Vagina (tissue), 2 donors: ENCODE measurements at regions not wholly inside any gene's neighbourhood (a gene's known extent, or its start where the extent isn't known, plus 50 kb on each side); places are given as distances from the start of the nearest gene placed in this dataset.

Source experiments
- POLR2A ChIP-seq, 2 donors: fragments of 450-650 bp; IDR thresholded peaks; one replicate each; pipeline ENCODE4 v1.6.1; 2017; ENCODE audit warnings: antibody characterized with exemption in 2 of 2, mild to moderate bottlenecking in 2 of 2, moderate library complexity in 2 of 2
- POLR2AphosphoS5 ChIP-seq, 2 donors: sonication (generic); formaldehyde crosslinking; IDR thresholded peaks; one replicate each; pipeline ENCODE4 v1.9.0; 2017; ENCODE audit warnings: antibody characterized with exemption in 2 of 2, mild to moderate bottlenecking in 2 of 2, low read depth in 1 of 2; ENCODE audit not compliant: insufficient read depth in 1 of 2
- TF ChIP-seq, protein P1 (sequence below), 3 experiments: fragments of 450-650 bp in 2 of 3; fragments of 200-600 bp in 1 of 3; sonication (generic) in 1 of 3; IDR thresholded peaks; one replicate each; pipeline ENCODE4 v1.5.1; 2017 to 2019; ENCODE audit warnings: antibody characterized with exemption in 3 of 3, mild to moderate bottlenecking in 2 of 3, moderate library complexity in 2 of 3

- TF ChIP-seq, protein P1, sequence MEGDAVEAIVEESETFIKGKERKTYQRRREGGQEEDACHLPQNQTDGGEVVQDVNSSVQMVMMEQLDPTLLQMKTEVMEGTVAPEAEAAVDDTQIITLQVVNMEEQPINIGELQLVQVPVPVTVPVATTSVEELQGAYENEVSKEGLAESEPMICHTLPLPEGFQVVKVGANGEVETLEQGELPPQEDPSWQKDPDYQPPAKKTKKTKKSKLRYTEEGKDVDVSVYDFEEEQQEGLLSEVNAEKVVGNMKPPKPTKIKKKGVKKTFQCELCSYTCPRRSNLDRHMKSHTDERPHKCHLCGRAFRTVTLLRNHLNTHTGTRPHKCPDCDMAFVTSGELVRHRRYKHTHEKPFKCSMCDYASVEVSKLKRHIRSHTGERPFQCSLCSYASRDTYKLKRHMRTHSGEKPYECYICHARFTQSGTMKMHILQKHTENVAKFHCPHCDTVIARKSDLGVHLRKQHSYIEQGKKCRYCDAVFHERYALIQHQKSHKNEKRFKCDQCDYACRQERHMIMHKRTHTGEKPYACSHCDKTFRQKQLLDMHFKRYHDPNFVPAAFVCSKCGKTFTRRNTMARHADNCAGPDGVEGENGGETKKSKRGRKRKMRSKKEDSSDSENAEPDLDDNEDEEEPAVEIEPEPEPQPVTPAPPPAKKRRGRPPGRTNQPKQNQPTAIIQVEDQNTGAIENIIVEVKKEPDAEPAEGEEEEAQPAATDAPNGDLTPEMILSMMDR (IDR thresholded peaks at IDR 0.05) = no peak
- no peak for TF ChIP-seq POLR2A (IDR thresholded peaks at IDR 0.05)
- no peak for TF ChIP-seq POLR2AphosphoS5 (IDR thresholded peaks at IDR 0.05; ENCODE audit: insufficient read depth in 1 of 2, low read depth in 1 of 2)
Observed at GRCh38 chr13:72166102-72166650, 299.2 kb upstream of the DACH1 start.
